DMS 273 (cell line): ENCODE measurements at regions not wholly inside any gene's neighbourhood (a gene's known extent, or its start where the extent isn't known, plus 50 kb on each side); places are given as distances from the start of the nearest gene placed in this dataset.
"Not testable (repeated sequence)": the region's sequence is repeated elsewhere in the genome, so short reads cannot be mapped to it uniquely, and the experiment has no call there.

ENCODE experiments used
- DNase-seq: peaks from one replicate; lab custom pipeline; 2025; ENCODE audit not compliant: unreplicated experiment; lab: John Stamatoyannopoulos, UW

DNA sequence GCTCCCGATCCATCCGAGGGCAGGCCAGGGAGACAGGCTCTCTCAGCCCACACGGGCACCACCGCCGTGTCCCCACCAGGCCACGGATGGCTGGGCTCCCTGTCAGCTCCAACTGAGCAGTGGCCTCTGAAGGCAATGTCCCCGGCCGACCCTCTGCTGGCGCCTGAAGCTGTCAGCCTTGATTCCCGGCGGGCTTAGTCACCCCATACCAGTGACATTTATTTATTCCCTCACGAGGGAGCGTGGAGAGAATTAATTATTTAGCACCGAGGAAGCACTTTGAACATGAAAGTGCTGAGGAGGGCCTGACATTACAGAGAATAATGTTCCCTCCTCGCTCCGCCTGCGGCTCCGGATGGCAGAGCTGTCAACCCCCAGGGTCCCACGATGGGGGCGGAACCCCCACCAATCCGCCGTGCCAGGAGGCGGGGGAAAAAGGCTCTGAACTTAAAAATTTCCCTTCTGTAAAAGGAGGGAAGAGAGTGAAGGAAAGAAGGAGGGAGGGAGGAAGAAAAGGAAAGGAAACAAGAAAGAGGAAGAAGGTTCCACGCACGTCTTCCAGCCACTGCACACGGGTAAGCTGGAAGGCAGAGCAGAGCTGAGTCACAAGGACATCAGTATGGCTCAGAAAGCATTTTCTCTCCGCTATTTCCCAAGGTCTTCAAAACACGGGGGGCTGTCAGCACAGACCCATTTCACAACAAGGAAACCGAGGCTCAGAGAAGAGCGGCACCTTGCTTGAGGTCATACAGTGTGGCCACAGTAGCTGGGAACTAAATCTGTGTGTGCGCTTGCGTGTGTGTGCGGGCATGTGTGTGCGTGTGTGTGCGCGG, 108.7 kb upstream of the NCOR2 start:
- DNase-seq = no peak

DNA sequence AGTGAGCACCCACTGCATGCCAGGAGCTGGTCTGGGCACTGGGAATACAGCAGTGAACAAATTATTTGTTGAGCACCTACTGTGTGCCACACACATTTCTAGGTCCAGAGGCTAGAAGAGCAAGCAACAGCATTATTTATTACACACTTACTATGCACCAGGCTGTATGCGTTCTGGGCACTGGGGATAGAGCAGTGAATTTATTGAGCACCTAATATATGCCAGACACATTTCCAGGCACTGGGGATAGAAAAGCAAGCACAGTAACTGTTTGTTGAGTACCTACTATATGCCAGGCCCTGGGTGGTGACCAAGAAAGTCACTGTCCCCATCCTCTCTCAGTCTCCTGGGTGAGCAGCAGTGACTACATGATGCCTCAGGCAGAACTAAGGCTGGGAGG, 107.5 kb upstream of the NCOR2 start:
- DNase-seq = no peak

DNA sequence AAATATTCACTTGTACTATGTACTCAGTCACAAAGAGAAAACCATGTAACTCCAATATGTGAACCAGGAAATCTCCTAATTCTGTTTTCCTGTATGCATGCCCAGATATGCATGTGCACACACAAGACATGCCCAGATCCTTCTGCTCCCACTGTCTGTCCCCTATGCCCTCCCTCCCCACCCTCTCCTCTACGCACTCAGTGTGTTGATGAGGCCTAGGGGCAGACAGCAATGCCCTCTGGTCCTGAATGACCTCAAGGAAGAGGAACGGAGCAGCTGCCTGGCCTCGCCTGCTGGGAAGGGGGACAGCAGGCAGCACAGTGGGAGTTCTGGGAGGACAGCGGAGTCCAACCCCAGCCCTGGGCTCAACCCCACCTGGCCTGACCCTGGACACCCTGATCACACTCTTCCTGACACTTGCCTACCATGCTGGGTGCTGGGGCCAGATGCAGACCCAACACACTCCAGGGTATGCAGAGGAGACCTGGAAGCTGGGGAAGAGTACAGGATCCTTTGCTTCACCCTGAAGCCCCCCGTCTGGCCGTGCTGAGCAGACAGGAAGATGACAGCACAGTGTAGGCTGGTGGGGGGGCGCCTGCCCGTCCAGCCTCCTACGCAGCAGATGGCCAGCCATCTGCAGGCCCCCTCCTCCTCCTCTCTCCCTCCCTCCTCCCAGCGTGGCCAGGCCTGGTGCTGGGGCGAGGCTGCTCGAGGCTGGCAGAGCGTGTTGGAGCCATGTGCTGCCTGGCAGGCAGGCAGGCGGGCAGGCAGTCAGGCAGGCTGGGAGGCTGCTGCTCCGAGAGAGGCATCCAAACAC, 106.6 kb upstream of the NCOR2 start:
- peak; percentile 97 for DNase-seq

DNA sequence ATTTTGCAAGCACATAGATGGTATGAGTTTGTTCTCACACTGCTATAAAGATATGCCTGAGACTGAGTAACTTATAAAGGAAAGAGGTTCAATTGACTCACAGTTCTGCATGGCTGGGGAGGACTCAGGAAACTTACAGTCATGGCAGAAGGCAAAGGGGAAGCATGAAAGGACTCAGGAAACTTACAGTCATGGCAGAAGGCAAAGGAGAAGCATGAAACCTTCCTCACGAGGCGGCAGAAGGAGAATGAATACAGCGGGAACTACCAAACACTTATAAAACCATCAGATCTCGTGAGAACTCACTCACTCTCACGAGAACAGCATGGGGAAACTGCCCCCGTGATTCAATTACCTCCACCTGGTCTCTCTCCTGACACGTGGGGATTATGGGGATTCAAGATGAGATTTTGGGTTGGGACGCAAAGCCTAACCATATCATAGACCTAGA, 101.9 kb upstream of the NCOR2 start:
- DNase-seq = not testable (repeated sequence)

DNA sequence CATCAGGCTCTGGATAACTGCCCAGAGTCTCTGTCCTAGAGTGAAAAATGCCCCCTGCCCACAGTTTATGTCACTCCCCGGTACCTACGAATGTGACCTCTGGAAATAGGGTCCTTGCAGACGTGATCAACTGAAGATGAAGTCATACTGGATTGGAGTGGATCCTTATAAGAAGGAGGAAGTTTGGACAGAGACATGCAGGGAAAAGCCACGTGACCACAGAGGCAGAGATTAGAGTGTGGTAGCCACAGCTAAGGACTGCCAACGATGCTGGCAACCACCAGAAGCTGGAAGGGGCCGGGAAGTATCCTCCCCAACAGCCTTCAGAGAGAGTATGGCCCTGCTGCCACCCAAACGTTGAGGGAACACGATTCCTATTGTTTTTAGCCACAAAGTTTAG, 101.2 kb upstream of the NCOR2 start:
- no peak for DNase-seq

DNA sequence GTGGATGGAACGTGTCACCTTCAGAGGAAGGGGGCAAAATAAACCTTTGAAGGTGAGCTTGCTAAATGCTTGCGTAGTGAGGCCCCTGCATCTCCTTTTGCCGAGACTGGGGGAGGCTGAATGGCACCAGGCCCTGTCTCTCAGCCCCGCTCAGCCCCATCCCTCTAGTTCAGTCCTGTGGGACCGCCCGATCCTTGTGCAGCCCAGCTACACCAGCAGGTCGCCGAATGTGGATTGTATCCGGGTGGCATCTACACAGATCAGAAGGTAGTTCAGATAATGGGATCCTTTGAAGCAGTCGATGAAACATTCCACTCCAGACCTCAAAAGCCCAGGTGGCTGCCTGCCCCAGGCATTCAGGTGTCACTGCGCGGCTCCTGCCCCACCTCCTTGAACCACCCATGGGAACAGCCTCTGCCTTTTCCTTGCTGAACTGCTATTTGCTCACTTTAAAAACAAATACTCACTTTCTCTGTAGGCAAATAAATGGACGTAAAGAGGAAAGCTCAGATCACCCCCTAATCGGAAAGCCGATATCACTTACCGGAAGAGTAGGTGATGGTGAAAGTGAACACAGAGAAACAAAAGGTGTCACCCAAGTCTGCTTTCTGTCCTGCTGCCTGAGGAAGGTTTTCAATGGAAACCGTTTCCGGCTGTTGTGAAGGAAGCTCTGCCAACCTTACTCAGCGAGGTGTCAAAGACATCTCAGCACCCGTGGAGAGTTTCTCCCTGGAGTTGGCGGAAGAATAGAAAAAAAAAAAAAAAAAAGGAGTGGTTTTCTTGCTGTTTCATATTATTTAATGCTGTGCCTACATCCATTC, 100.3 kb upstream of the NCOR2 start:
- no peak for DNase-seq

DNA sequence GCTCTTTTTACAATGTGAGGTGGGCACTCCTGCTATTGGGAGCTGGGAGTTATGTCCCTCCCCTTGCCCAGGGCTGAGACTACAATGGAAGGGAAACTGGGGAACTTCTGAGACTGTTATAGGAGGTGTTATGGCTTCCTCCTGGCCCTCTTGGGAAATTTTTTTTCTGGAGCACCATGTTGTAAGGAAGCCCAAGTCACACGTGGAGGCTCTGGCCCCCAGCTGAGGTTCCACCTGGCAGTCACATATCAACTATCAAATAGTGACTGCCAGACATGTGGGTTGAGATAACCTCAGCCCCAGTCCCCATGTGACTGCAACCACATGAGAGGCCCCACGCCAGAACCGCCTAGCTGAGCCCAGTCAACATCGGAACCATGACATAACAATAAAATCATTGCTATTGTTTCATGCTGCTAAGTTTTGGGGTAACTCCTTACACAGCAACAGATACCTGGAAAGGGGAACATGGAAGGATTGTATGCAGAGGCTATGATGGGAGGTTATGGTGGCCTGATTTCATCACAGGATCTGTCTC, 99.4 kb upstream of the NCOR2 start:
- DNase-seq = no peak

DNA sequence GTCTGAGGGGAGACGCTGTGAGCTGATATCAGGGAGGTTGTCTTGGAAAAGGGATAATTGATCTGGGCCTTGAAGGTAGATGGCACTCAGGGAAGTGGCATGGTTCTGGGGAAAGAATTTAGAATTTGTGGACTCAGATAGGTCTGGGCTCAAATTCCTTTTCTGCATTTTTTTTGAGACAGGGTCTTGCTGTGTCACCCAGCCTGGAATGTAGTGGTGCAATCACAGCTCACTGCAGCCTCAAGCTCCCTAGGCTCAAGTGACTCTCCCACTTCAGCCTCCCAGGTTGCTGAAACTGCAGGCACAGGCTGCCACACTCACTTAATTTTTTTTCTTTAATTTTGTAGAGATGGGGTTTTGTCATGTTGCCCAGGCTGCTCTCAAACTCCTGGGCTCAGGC, 98.1 kb upstream of the NCOR2 start:
- no peak for DNase-seq

DNA sequence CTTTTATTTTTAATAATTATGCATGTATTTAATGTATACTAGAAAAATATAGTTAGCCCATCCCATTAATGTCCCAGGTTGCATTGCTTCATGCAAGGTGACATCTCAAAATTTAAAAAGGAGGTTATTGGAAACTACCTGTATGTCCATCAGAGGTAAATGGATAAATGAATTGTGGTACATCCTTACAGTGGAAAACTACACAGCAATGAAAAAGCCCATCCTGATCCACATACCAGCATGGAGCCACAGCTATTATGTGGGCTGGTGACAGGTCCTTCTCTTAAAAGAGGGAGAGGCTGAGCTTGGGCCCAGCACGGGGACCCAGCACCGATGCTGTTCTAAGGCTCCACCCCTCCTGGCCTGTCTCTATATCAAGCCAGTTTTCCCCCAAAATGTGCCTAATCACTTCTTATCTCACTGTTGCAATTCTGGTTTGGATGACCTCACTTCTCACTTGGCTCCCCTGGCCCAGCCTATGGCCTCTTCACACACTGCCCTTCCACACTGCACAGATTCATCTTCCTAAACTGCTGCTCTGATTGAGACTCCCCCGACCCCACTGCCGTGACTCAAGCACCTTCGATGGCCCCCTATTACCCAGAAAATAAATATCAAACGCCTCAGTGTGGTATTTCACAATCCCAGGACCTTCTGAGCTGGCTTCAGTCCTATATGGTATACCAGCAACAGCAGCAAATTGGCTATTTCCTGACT, 97.1 kb upstream of the NCOR2 start:
- DNase-seq = no peak

DNA sequence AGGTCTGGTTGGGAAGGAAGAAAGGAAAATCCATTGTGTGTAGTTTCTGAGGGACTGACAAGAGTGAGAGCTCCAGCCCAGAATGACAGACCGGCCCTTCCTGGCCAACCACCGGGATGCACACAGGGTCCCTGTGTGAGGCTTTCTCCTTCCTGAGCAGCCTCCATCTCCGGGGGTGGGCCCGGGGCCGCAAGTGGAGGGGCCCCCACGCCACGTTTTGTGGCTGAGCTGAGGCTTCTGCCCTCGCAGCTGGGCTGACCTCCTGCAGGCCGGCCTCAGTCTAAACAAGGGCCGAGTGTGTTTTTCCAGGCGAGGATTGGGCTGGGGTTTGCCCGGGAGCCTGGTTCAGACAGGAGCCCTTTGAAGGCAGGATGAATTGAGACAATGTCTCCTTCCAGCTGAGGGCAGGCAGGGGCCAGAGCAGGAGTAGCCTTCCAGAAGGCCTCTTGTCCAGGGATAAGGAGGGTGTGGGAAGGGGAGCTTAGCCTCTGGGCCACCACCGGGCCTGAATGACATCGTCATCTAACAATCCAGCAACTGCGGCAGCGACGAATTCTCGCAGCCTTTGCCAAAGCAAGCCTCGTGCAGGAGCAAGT, 96.5 kb upstream of the NCOR2 start:
- DNase-seq = no peak

DNA sequence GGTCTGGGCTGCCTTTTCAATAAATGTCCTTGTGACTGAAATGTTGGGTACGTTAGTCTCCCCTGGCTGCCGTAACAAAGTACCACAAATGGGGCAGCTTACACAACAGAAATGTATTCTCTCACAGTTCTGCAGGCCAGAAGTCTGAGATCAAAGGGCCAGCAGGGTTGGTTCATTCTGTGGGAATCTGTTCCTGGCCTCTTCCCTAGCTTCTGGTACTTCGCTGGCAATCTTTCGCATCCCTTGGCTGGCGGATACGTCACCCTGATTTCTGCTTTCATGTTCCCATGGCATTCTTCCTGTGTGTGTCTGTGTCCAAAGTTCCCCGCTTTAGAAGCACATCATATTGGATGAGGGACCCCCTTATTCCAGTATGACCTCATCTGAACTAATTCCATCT, 95.8 kb upstream of the NCOR2 start:
- no peak for DNase-seq

DNA sequence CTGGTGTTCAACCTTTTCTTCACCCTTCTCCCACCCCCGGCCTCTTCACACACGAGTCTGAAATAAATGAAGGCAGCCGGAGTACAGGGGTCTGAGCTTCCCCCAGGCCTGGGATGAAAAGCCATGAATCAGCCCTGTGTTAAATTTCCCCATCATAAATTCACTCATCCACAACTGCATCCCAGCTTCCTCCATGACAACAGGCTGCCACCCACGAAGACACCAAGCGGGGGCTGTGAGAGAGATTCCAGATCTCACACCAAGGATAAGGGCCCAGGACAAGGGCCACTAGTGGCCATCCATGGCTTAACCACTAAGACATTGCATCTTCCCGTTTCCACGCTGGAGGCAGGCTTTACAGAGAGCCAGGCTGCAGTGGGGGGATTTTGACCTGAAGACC, 93.9 kb upstream of the NCOR2 start:
- no peak for DNase-seq

DNA sequence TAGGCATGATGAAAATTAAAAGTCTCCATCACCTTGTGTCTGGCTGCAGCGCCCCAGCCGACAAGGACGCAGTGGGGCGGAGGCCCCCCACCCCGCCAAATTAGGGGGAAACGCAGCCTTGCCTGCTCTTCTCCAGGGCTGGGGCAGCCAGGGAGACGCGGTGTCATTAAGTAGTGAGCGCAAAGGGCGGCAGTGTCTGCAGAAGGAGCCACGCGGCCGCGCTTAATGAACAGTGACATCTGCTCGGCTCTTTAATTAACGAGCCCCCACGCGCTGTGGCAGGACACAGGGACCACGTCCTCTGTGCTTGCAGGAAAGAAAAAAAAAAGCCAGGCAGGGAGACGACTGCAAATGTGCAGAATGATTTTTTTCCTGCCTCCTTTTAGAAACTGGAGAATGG, 93.4 kb upstream of the NCOR2 start:
- peak; percentile 78 for DNase-seq

DNA sequence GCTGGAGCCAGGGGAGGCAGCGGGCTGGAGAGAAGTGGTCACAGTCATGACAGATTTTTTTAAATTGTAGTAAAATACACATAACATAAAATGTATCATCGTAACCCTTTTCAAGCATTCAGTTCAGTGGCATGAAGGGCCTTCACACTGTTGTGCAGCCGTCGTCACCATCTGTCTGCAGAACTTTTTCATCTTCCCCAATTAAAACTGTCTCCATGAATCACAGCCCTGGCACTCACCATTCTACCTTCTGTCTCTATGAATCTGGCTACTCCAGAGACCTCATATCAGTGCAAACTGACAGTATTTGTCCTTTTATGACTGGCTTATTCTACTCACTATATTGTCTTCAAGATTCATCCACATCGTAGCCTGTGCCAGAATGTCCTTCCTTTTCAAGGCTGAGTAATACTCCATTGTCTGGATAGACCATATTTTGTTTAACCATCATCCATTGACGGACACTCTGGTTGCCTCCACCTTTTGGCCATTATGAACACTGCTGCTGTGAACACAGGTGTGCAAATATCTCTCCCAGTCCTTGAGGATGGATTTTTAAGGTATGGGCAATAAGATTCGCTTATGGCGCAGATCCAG, 91.5 kb upstream of the NCOR2 start:
- peak; percentile 82 for DNase-seq

DNA sequence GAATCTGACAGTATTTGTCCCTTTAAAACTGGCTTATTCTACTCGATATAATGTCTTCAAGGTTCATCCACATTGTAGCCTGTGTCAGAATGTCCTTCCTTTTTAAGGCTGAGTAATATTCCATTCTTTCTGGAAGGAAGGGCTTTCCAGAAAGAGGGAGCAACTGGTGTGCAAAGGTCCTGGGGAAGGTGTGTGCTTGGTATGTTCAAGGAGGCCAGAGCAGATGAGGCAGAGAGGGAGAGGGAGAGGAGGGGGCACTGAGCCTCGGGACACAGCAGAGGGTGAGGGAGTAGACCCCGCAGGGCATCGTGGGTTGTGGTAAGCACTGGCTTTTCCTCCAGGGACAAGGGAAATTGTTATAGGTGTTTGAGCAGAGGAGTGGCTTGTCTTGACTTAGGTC, 90.9 kb upstream of the NCOR2 start:
- DNase-seq = no peak

DNA sequence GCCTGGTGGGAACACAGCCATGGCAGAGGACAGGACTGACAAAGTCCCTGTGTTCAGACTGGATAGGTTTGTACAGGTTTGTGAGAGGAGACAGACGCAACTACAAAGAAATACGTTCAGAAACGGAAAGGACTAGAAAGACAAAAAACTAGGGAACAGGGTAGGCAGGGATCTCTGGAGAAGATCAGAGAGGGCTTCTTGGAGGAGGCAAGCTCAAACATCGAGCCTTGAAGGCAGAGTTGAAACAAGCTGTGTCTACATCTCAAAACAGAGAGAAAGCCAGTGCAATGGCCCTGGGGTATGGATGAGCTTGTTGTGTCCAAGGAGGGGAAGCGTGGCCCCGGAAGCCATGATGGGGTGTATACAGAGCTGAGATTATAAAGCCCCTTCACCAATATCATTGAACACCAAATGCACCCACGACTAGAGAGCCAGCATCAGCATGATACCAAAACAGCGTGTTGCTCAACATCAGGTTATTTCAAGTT, 89.6 kb upstream of the NCOR2 start:
- DNase-seq = no peak

DNA sequence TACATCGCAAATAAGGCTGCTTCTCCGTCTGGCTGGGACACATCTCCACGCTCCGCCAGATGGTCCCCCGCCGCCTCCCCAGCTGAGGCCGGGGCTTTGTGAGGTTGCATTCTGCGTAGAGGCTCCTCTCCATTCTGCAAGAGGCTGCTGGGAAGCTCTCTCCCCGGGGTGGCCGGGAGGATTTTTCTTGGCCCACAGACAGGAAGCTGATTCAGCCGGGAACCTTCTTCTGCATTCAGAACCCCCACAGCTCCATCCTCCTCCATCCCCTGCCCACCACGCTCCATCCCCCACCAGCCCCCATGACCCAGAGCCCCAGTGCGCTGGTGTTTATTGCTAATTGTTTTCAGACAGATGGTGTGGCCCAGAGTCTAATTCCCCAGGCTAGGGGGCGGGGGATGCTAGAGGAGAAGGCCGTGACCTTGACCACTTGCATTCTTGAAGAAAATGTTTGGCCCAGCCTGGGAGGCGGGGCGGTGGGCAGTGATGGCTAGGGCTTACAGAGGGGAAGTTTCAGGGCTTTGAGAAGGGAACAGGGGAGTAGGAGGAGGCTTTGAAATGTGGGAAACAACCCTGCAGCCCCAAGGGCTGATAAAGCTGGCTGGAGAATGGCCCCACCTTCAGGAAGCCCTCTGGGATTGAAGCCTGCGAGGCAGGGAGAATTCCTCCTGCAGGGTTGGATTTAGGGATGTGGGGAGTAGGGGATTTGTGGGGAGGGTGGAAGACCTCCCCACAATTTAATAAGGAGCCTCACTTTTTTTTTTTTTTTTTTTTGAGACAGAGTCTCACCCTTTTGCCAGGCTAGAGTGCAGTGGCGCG, 88.5 kb upstream of the NCOR2 start:
- peak; percentile 98 for DNase-seq

DNA sequence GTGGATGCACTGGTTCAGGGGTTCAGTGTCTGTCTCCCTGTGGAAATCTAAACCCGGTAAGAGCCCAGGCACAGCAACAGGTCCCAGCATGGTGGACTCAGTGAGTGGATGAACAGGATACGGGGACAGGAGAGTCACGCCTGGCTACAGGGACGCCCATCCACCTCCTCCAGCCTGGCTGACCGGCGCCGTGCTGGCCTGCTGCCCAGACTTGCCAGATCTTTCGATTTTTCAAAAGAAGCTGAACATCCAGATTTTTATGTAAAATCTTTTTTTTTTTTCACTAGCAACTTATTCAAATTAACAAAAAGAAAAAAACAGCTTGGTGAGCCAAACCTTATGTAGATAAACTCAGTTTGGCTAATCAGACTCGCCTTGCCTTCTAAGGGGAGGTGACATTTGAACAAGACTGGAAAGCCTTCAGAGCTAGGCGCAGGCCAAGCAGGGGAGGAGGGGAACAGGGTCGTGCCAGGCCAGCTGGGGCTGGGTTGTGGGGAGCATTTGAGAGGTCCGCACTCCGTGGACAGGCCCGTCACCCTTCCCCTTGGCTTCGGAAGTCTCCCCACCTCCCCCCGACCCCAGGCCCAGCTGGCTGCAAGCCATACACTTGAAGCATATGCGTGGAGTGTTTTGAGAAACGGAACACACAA, 87.8 kb upstream of the NCOR2 start:
- DNase-seq = peak; percentile 96
